NCI-H2107 treated with DMSO at 0.1 percent for 48 hours (cell line): ENCODE measurements at regions not wholly inside any gene's neighbourhood (a gene's known extent, or its start where the extent isn't known, plus 50 kb on each side); places are given as distances from the start of the nearest gene placed in this dataset.

Experiments
- DNase-seq: peaks from one replicate; lab custom pipeline; 2025; ENCODE audit not compliant: unreplicated experiment; lab: John Stamatoyannopoulos, UW

DNA sequence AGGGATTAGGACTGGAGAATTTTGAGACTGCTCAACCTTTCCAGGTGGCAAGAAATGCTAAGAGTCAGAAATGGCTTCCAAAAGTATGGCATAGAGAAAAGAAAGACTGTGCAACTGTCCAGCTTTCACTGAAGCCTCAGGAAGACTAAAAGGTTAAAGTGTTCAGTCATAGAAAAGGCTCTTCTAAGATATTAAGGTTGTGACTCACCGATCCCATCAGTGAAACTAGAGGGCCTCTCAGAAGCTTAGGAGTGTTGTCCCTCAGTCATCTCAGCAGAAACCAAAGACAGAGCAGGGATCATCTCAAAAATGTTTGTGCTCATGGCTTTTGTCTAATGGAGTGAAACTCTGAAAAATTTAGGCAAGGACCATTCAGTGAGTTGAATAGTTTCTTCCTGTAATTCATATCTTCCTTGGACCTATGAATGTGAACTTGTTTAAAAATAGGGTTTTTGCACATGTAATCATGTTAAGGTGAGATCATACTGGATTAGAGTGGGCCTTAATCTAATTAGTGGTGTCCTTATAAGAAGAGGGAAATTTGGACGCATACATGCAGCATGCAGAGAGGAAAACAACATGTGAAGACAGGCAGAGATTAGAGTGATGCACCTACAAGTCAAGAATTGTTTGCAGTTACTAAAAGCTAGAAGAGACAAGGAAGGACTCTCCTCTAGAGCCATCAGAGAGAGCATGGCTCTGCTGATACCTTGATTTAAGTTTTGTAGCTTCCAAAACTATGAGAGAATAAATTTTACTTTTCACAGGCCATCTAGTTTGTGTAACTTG lies 71.3 kb downstream of the RPE65 start:
- no peak for DNase-seq

DNA sequence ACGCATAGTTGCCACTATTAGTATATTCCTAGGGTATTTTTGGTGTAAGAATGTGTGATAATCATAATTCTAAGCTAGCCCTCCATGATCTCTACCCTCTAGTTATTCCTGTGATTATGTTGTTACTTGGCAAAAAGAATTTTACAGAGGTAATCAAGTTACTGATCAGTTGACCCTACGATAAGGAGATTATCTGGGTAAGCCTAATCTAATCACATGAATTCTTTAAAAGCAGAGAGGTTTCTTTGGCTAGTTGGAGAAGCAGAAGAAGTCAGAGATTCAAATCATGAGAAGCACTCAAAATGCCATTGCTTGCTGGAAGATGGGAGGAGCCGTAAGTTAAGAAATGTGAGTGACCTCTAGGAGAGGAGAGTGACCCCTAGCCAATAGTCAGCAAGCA lies 72.7 kb downstream of the RPE65 start:
- DNase-seq, result no peak

- DNase-seq, result no peak
These were observed 73.3 kb downstream of the RPE65 start for GRCh38 chr1:68376441-68376840.

DNA sequence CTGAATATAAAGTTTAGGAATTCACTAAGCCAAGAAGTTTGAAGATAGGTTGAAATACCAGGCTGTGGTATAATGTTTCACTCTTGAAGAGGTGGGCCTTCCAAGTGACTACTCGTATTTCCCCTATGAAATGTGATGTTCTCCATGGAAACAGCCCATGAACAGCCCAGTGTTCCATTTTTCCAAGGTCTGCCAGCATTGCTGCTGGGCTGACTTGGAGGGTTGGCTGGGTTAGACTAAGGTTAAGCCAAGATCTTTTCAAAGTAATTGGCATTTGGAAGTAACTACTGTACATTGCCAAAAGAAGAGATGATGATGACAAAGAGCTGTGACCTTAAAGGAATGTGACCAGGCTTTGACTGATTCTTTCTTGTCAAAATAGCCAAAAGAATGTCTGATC lies 73.8 kb downstream of the RPE65 start:
- no peak for DNase-seq

GRCh38 chr1:68373173-68373572 lies 76.6 kb downstream of the RPE65 start:
- no peak for DNase-seq

GRCh38 chr1:68372487-68372886 lies 77.3 kb downstream of the RPE65 start:
- DNase-seq, result no peak

DNA sequence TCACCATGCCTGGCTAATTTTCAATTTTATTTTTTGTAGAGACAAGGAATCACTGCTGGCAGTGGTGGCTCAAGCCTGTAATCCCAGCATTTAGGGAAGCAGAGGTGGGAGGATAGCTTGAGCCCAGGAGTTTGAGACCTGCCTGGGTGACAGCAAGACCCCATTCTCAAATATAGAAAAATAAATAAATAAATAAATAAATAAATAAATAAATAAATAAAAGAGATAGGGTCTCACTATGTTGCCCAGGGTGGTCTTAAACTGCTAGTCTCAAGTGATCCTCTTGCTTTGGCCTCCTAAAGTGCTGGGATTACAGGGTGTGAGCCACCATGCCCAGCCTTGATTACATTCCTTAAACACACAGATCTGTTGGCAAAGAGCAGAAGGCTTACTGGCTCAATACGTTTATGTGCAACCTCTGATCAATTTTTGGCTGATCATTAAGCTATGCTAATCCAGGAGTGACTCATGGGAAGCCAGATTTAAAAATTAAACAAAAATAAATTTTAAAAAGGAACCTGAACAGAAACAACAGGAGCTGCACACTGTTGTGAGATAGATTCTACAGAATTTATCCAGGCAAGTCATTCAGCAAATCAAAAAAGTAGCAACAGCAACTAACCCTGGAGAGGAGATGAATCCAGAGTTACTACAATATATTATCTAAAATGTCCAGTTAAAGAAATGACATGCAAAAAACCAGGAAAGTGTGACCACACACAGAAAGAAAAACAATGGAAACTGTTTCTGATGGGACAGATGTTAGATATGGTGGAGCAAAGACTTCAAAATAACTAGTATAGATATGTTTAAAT lies 79.4 kb downstream of the RPE65 start:
- no peak for DNase-seq

GRCh38 chr1:68366572-68366971 lies 83.2 kb downstream of the RPE65 start:
- DNase-seq, result no peak

- no peak for DNase-seq
These were observed 83.9 kb downstream of the RPE65 start for GRCh38 chr1:68365709-68366382.

GRCh38 chr1:68363339-68363738 lies 86.4 kb downstream of the RPE65 start:
- DNase-seq, result no peak

DNA sequence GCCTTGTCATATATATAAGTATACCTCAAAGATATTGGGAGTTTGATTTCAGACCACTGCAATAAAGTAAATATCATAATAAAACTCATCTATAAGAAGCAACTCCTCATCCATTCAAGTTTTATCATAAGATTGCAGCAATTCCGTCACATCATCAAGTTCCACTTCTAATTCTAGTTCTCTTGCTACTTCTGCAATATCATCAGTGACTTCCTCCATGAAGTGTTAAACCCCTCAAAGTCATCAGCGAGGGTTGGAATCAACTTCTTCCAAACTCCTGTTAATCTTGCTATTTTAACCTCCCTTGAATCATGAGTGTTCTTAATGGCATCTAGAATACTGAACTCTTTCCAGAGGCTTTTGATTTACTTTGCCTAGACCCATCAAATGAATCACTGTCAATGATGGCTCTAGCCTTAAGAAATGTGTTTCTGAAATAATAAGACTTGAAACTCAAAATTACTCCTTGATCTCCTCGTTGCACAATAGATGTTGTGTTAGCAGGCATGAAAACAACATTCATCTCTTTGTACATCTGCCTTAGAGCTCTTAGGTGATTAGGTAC lies 88.3 kb downstream of the RPE65 start:
- DNase-seq, result no peak

DNA sequence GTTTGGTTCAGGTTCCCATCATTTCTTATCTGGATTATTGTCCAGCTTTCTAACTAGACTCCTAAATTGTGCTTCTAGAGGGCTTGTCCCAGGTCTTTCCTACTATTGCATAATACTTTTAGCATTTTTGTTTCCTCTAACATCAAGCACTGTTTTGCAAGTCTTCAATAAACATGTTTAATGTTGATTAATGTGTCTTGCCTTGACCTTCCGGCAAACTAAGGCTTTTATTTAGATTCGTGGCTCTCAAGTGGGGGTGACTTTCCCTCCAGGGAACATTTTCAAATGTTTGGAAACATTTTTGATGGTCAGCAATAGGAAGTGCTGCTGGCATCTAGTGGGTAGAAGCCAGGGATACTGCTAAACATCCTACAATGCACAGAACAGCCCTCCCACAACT lies 90.7 kb downstream of the RPE65 start:
- DNase-seq, result no peak

- no peak for DNase-seq
These were observed 91.3 kb downstream of the RPE65 start for GRCh38 chr1:68358439-68358838.

DNA sequence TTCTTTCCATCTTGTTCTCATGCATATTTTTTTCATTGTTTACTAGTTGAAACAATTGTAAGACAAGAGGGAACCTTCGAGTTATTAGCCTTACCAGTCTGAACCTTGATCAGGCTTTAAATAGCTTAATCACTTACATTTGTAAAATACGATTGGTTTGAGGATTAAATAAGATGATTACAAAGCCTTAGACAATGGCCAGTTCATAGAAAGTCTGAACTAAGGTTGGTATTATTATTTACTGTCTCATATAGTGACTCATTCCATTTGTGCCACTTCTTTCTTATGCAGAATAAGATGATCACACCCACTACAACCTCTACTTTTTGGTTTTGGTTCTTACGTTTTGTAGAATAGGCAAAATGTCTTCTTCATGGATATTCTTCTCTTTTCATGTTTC lies 94.1 kb downstream of the RPE65 start:
- DNase-seq, result no peak

DNA sequence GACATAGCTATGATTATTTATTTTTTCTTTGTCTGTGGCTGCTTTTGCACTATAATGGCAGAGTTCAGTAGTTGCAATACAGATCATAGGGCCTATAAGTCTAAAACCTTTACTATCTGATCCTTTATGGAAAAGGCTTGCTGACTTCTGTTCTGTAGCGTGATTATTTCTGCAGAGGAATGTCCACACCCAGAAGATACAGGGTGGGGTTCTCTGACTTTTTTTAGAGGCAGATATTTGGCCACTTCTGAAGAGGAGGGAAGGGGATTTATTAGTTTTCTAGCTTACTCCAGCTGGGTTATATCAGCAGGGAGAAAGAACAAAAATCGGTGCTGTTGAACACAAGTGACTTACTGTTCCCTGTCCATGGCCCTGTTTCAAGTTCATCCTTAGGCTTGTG lies 97.6 kb downstream of the RPE65 start:
- no peak for DNase-seq

- DNase-seq, result no peak
These were observed 102.3 kb downstream of the RPE65 start for GRCh38 chr1:68347415-68347814.

DNA sequence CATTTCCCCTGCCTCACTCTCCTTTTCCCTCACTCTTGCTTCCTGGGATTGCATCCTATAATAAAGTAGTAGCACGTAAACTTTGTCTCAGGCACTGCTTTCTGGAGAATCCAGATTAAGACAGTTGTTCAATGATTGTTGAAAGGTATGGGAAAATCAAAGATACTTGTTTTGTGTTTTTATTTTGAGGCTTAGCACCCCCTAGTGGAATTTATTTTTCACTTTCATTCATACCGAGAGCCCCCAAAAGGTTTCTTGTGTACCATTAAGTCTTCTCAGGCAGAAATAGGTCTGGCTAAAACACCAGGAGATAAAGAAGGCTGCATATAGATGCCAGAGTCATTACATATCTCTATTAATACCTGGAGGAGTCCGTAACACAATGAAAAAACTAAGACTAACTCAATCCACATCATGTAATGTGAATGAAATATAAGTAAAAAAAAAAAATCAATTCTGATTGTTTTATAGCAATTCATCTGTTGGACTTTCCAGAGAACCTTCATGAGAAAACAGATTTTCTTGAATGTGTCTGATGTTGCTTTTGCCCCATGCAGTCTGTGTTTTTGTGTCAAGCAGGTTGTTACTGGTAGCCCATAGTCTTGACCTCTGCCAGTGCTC lies 103.5 kb downstream of the RPE65 start:
- peak; percentile 4 for DNase-seq

- no peak for DNase-seq
These were observed 105.5 kb downstream of the RPE65 start for GRCh38 chr1:68344208-68344607.

DNA sequence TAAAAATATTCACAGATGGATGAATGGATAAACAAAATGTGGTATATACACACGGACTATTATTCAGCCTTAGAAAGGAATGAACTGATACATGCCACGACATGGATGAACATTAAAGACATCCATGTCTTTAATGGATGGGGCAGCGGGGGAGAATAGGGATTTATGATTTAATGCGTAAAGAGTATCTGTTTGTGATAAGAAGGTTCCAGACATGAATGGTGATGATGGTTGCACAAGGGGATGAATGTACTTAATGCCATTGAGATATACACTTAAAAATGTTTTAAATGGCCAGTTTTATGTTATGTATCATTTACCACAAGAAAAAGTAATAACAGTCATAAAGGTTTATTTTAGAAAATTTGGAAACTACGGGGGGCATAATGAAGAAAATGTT lies 108.6 kb upstream of the WLS start:
- no peak for DNase-seq

DNA sequence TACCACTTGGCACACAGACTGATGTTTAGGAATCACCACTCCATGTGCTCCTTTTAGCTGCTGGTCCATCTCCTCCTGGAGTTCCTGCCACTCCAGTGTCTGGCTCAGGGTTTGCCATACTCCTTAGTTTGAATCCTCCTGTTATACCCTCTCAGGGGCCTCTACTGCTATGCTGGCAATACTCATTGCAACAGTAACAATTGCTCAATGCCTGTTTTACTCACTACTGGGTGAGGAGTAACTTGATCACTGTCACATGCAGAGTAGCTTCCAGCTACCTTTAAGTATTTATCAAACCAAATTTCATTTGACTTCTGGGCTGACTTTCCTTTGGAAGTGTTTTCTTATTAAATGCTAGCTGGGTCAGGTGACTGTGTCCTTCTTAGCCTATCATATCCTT lies 107.2 kb upstream of the WLS start:
- no peak for DNase-seq

DNA sequence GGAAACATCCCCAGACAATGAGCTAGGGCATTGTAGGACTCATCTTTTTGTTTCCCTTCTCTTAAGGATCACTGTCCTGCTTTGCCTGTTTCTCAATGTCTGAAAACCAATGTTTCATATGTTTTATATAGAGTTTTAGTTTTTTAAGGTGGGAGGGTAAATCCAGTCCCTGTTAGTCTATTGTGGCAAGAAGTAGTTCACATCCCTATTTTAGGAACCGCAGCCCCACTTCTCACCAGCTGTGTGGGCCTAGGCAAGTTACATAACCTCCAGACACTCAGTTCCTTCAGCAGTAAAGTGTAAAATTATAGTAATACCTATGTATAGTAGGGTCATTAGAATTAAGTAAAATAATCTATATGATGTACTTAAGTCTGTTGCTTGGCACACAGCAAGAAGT lies 105.8 kb upstream of the WLS start:
- DNase-seq, result no peak
